GM21360 (cell line): ENCODE measurements at regions not wholly inside any gene's neighbourhood (a gene's known extent, or its start where the extent isn't known, plus 50 kb on each side); places are given as distances from the start of the nearest gene placed in this dataset.
"Not testable (repeated sequence)": the region's sequence is repeated elsewhere in the genome, so short reads cannot be mapped to it uniquely, and the experiment has no call there.

Experiments
- ATAC-seq: cut with Tn5 transposase; IDR thresholded peaks from one replicate; pipeline ENCODE4 v1.9.1; 2021; ENCODE audit warnings: mild to moderate bottlenecking, moderate library complexity; ENCODE audit not compliant: unreplicated experiment

GRCh38 chr4:138367942-138368341 is 125.8 kb upstream of the SLC7A11 start:
- no peak for ATAC-seq

GRCh38 chr4:138352446-138352845 is 110.3 kb upstream of the SLC7A11 start:
- not testable (repeated sequence) for ATAC-seq

DNA sequence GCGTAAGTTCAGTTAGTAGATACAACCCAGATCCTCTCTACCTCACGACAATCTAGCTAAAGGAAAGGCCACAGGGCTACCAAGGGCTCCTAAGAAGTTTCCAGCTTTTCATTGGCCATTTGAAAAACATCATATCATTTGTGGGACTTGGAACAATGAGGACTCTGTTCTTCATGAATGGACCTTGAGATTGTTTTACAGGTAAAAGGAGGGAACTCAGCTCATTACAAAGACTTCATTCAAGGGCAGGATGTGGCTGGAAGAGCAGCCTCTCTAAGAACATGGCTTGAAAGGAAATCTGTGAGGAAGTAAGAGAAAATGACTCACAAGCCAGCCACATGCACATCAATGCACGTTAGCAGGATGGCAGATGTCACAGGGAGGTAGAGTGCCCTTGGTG is 105.9 kb upstream of the SLC7A11 start:
- peak; percentile 54 for ATAC-seq

DNA sequence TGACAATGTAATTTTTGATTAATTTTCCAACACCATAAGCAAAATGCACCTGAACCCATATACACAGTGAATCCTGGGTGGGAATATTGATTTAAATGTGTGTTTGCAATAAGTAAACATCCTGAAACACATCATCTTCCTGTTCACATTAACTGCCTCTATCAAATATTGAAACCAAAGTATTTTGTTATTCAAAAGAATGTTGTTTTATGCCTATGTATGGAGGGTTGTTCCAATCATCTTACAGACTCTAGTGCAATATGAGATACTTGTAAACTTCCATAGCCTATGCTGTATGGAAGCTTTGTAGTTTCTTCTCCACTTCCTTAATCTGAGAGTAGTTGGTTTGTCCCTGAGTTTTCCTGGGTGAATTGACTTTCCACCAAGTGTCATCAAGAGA is 105.4 kb upstream of the SLC7A11 start:
- ATAC-seq, result no peak

DNA sequence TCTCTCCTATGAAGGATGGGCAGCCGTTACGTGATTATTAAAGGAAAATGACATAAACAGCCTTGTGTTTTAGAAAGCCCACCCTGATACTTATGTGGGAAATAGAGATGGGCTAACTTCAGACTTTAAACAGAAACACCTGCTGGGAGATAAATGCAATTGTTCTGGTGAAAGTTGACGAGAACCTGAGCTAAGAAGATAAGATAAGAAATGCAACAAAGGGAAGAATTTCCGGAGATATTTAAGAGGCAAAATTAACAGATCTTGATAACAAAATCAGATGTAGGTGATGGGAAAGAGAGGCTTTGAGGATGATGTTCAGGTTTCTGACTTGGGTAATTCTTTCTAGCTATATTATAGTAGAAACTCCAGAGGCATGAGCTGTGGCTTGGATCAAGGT is 102.7 kb upstream of the SLC7A11 start:
- no peak for ATAC-seq

DNA sequence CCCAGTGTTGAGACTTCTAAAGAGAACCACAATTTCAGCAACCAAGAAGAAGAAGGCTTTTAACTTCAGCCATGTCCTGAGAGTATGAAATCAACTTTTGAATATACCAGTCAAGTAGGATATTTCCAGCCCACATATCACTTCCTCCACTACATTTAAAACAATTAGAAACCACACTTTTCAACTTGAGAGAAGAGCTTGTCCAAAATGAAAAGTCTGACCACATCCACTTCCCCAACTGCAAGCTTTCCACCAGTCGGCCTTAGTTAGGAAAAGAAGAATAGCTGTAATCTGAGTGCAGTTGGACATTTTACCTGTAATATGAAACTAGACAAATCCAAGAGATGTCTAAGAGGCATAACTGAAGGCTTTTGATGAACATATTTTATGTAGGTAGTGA is 101.9 kb upstream of the SLC7A11 start:
- ATAC-seq, result no peak

- peak; percentile 58 for ATAC-seq
Observed at GRCh38 chr4:138341739-138342415, 99.7 kb upstream of the SLC7A11 start.

DNA sequence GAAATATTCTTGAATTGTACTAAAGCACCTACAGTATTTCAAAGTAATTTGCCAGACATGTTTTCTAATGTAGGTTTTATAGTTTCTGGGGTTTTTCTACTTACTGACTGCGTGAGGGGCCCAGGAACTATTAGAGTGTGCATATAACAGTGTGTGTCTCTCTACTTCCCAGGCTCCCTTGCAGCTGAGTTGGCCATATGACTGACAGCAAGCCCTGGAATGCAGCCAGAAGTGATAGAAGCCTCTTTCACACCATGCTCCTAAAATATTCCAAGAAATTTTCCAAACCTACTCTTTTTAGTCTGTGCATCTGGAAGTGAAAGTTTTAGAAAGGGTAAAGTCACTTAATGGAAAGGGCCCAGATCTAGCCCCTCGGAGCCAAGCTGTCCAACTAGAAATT is 96.7 kb upstream of the SLC7A11 start:
- ATAC-seq, result no peak

DNA sequence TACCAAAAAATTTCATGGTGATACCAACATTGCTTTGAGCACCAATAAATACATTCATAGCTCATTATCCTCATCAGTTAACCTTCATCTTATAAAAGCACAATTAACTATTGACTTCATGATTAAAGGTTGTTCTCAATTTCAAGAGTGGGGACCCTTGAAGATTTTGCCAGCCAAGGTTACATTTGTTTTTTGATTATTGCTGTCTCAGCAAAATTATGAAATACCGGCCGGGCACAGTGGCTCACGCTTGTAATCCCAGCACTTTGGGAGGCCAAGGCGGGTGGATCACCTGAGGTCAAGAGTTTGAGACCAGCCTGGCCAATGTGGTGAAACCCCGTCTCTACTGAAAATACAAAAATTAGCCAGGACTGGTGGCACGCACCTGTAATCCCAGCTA is 96.1 kb upstream of the SLC7A11 start:
- not testable (repeated sequence) for ATAC-seq

DNA sequence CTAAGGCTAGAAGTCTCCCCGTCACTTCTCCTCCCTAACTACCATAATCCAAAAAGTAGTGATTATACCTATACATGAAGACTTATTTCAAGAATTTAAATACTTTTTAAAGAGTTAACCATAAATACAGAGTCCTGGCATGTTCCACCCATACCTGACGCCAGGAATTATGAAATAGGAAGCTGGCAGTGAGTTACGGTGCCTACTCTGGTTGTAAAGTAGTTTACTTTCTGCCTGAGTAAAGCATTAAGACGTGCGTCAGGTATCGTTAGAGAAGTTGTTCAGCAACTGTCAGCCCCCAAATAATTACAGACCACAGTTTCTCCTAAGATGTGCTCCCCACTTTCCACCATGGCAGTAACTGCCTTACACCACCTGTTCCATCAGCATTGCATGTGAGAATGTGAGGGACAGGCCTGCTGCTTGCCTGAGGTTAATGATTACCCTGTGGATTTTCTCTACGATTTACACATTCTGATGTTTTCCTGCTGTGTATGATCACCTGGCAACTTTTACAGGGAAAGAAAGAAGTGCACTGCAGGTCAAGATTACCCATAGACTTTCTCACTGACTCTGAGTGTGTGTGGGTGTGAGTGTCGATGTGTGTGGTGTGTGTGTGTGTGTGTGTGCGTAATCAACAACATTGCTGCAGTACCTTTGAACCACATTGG is 92.3 kb upstream of the SLC7A11 start:
- ATAC-seq, result no peak

GRCh38 chr4:138332415-138332814 is 90.3 kb upstream of the SLC7A11 start:
- ATAC-seq, result not testable (repeated sequence)

DNA sequence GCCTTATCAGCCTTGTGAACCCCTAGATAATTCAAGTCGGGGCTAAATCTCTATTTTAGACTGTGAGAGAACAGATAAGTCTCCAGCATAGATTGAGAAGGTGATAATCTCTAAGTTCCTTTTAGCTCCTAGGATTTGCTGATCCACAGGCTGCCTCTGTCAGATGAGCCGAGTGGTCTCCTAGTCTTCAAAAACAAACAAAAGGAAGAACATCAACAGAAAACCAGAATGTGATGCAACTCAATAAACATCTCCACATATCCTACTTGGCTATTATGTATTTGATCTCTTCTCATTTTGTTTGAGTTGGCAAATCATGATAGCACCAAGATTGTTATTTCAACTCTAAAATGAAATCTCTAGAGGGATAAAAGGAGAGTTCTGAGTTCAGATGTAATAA is 88.4 kb upstream of the SLC7A11 start:
- no peak for ATAC-seq

- ATAC-seq, result no peak
Observed at GRCh38 chr4:138329506-138330070, 87.4 kb upstream of the SLC7A11 start.

DNA sequence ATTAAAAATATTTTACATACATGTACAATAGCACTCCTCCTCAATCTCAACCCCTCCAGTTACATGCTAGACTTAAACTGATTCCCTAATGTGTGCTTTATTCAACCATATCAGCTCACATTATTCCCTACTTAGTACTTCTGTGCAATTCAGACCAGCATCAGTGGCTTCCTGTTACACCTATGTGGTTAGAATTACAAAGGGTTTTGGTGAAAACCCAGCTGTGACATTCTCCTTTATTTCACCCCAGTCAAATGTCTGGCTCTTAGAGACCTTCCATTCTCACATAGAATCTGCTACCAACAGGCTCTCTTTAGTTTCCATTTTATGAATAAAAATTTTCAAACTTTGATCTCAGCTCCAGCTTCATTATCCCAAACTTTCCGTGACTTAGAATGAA is 85.2 kb upstream of the SLC7A11 start:
- no peak for ATAC-seq

DNA sequence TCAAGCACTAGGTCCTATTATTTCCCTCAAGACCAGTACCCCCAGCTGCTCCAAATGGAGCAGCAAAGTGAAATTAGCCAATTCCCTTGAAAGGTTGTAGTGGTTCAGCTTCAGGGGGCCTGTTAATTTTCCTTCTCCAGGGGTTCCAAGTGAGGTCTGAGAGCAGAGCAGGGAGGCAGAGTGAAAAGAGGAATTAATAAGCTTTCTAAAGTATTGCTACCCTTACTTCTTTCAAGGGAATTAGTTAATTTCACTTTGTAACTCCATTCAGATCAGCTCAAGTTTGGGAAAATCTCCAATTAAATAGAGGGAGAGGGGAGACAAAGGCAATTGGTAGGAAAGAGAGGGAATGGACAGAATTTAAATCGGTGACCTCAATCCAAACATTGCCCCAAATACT is 78.7 kb upstream of the SLC7A11 start:
- no peak for ATAC-seq

DNA sequence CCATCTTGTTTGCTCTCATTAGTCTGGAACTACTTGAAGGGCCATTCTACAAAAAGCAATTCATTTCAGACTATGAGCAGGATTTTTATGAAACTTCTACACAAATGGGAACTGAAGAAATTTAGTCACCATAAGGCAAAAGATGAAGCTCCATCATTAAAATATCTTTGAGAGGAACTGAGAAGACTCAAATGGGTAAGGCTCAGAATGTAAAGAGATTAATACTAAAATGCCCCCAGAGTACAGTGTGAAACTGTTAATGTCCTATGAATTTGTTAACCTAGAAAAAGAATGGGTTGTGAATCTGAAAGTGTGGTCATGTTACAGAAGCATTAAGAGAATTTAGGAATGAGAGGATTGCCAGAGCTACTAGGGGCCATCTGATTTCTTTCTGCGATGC is 77.9 kb upstream of the SLC7A11 start:
- no peak for ATAC-seq

GRCh38 chr4:138317175-138317748 is 75.1 kb upstream of the SLC7A11 start:
- no peak for ATAC-seq

- no peak for ATAC-seq
Observed at GRCh38 chr4:138312536-138312911, 70.4 kb upstream of the SLC7A11 start.

DNA sequence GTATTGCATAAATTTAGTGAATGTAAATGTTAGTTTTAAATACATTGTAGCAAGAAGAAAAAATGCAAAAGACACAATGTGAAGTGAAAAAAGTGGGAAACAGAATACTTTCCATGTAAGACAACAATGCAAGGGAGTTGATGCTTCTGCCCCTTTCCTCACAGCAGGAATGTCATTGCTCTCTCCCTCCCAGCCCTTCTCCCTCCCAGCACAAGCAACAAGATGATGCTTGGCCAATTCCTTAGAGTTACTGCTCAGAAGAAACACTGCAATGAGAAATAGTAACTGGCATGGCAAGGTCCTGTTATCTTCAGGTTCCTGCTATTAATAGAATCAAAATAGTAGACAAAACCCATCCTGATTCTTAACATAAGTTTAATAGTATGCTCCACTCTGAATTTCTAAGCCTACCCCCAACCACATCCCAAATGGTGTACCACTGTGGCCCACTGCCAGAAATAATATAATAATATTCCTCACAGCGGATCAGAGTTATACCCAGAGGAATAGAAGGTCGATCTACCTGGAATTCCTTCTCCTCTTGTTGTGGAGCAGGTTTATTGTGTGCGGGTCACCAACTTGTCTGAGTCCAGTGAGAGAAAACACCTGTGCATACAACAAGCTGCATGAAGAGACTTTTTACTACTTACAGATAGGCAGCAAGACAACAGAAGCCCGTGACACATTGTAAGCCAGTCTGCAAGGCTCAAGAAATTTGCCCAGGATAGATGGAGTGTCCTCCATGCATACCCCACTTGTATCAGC is 69.8 kb upstream of the SLC7A11 start:
- ATAC-seq, result no peak

DNA sequence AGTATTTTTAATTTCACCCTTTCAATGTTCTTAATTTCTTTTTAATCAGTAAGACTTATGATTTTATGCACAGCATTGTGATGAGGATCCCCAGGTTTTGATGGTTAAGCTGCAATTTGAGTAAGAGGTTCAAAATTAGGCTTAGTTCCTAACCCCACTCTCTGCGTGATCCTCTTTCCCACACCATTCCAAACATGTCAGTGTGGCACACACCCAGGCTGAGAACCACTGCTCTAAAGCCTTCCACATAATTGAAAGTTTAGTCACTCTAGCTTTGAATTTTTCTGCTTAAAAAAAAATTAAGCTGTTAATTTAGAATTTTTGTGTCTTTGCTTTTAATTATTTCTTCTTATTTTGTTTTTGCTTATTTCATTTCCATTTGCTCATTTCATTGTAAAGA is 68.8 kb upstream of the SLC7A11 start:
- no peak for ATAC-seq

GRCh38 chr4:138310498-138310897 is 68.3 kb upstream of the SLC7A11 start:
- no peak for ATAC-seq
